GM12874 (cell line): ENCODE measurements at regions not wholly inside any gene's neighbourhood (a gene's known extent, or its start where the extent isn't known, plus 50 kb on each side); places are given as distances from the start of the nearest gene placed in this dataset.

Experiments used
- TF ChIP-seq, protein P1 (sequence below): IDR thresholded peaks from 2 replicates; pipeline ENCODE4 v1.5.1; 2011; ENCODE audit warnings: low read depth, mild to moderate bottlenecking, control low read depth, low read length, moderate library complexity; ENCODE audit not compliant: insufficient read depth

DNA sequence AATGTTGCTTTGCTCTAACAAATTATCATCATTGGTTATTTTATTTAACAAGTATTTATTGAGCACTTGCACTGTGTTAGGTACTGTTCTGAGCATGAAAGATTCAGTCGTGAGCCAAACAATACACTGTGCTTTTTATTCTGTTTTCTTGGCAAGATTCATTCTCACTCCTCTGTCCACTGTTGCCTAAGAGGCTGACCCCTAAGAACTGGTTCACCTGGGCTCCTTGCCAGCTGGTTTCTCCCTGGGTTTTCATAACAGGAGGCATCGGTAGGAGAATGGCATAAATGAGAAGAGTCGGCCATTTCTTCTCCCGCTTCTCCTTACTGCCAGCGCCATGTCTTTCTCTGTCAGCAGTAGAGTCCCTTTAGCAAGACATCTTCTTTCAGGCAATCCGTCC is 243.7 kb upstream of the DIAPH2 start:
- TF ChIP-seq, protein P1, sequence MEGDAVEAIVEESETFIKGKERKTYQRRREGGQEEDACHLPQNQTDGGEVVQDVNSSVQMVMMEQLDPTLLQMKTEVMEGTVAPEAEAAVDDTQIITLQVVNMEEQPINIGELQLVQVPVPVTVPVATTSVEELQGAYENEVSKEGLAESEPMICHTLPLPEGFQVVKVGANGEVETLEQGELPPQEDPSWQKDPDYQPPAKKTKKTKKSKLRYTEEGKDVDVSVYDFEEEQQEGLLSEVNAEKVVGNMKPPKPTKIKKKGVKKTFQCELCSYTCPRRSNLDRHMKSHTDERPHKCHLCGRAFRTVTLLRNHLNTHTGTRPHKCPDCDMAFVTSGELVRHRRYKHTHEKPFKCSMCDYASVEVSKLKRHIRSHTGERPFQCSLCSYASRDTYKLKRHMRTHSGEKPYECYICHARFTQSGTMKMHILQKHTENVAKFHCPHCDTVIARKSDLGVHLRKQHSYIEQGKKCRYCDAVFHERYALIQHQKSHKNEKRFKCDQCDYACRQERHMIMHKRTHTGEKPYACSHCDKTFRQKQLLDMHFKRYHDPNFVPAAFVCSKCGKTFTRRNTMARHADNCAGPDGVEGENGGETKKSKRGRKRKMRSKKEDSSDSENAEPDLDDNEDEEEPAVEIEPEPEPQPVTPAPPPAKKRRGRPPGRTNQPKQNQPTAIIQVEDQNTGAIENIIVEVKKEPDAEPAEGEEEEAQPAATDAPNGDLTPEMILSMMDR: no peak

GRCh38 chrX:96445531-96446065 is 239.0 kb upstream of the DIAPH2 start:
- TF ChIP-seq, protein P1: no peak

DNA sequence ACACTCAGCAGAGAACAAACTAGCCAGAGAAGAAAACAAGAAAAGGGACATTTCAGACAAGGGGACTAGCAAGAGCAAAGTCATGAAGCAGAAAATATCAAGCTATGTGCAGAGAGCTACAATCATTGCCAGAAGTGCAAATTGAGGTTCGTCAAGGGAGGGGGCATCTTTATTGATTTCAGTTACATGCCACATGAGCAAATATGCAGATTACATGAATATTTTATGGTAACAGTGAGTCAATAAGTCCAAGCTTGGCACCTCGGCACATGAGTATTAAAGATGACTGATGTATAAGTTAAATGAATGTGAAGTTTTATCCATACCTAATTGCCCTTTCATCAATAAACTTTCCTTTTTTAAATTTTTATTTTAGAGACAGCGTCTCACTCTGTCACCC is 238.1 kb upstream of the DIAPH2 start:
- TF ChIP-seq, protein P1: no peak

DNA sequence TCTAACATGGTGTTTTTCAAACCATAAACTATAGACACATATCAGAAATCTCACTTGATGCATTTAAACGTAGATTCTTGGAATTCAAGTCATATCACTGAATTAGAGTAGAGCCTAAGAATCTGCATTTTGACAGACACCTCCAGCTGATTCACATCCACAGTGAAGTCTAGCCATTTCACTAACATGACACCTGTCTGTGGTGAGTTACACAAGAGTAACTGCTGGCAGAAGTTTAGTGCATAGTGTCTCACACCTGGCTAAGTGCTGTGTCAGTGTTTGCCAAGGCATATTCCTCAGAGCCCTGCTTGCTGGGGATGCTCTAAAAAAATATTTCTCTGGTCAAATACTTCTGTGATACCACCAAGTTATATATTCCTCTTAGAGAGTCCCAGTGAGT is 237.5 kb upstream of the DIAPH2 start:
- TF ChIP-seq, protein P1: no peak

GRCh38 chrX:96449191-96449590 is 235.5 kb upstream of the DIAPH2 start:
- TF ChIP-seq, protein P1: no peak

- TF ChIP-seq, protein P1: no peak
Measured at GRCh38 chrX:96449896-96450295, 234.7 kb upstream of the DIAPH2 start.

DNA sequence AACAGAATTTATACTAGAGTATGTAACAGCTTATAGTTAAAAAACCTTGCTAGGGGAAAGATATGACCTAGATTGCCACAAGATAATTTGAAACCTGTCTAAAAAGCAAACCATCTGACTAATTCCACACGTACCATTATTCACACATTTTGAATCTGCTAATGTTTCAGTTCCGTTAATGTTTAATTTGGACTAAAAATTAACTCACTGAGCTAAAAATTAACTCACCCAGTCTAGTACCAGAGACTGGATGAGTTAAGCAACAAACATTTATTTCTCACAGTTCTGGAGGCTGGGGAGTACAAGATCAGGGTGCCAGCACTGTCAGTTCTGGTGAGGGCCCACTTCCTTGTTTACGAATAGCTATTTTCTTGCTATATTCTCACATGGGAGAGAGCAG is 231.5 kb upstream of the DIAPH2 start:
- TF ChIP-seq, protein P1: no peak
